OCI-LY7 (cell line): ENCODE measurements at regions not wholly inside any gene's neighbourhood (a gene's known extent, or its start where the extent isn't known, plus 50 kb on each side); places are given as distances from the start of the nearest gene placed in this dataset.
"Not testable (repeated sequence)": the region's sequence is repeated elsewhere in the genome, so short reads cannot be mapped to it uniquely, and the experiment has no call there.

ENCODE experiments used
- BruUV-seq: library from RNA; stranded (reverse); fragments of 400-500 nt; replicated peaks from 2 replicates; lab custom pipeline; 2021; lab: Mats Ljungman, UMichigan
- CTCF ChIA-PET: fragments of 300-600 bp; sonication (Branson Sonifier 250); formaldehyde crosslinking; loops from one replicate; lab custom pipeline; 2022; ENCODE audit warnings: antibody characterized with exemption; ENCODE audit not compliant: unreplicated experiment; lab: Charles Lee
- POLR2A ChIA-PET: fragments of 300-600 bp; sonication (Branson Sonifier 250); formaldehyde crosslinking; loops from one replicate; lab custom pipeline; 2022; ENCODE audit warnings: antibody characterized with exemption; lab: Charles Lee
- DNase-seq: peaks from one replicate; pipeline ENCODE4 v3.0.0-alpha.2; 2015; ENCODE audit warnings: low spot score
- H2AFZ ChIP-seq: fragments of 200-600 bp; sonication (generic), shearing (Covaris generic); 2 replicates; pipeline ENCODE4 v1.6.1; 2014; ENCODE audit warnings: mild to moderate bottlenecking, antibody characterized with exemption, low read length, moderate library complexity
- H3K27ac ChIP-seq: fragments of 200-600 bp; sonication (generic); 2 replicates; pipeline ENCODE4 v1.5.1; 2014; ENCODE audit warnings: mixed run types, low read depth, mild to moderate bottlenecking, moderate library complexity, low read length, inconsistent platforms; ENCODE audit not compliant: poor library complexity, severe bottlenecking
- H3K36me3 ChIP-seq: fragments of 200-600 bp; sonication (generic); 2 replicates; pipeline ENCODE4 v1.6.1; 2014; ENCODE audit warnings: mild to moderate bottlenecking, antibody characterized with exemption, low read length, moderate library complexity, mixed read lengths; ENCODE audit not compliant: insufficient read depth
- H3K4me1 ChIP-seq: fragments of 200-600 bp; sonication (generic); 2 replicates; pipeline ENCODE4 v1.5.1; 2014; ENCODE audit warnings: mild to moderate bottlenecking, low read length; ENCODE audit not compliant: insufficient read depth, poor library complexity, severe bottlenecking
- H3K4me2 ChIP-seq: fragments of 200-600 bp; sonication (generic); 2 replicates; pipeline ENCODE4 v1.6.1; 2014; ENCODE audit warnings: mild to moderate bottlenecking, low read length
- H3K4me3 ChIP-seq: fragments of 200-600 bp; sonication (generic); 2 replicates; pipeline ENCODE4 v1.5.1; 2014; ENCODE audit warnings: mild to moderate bottlenecking, low read depth, low read length; ENCODE audit not compliant: poor library complexity, severe bottlenecking
- H3K79me2 ChIP-seq: fragments of 200-600 bp; sonication (generic); 2 replicates; pipeline ENCODE4 v1.6.1; 2016; ENCODE audit warnings: low read depth, mild to moderate bottlenecking, low read length, moderate library complexity, mixed read lengths; ENCODE audit not compliant: insufficient read depth
- H3K9me2 ChIP-seq: fragments of 200-600 bp; sonication (generic); 2 replicates; pipeline ENCODE4 v1.6.1; 2016; ENCODE audit warnings: mild to moderate bottlenecking, low read length, mixed read lengths; ENCODE audit not compliant: insufficient read depth
- H3K9me3 ChIP-seq: fragments of 200-600 bp; sonication (generic); 2 replicates; pipeline ENCODE4 v1.6.1; 2014; ENCODE audit warnings: mild to moderate bottlenecking, mixed run types, low read length, mixed read lengths
- H4K20me1 ChIP-seq: fragments of 200-600 bp; sonication (generic); 2 replicates; pipeline ENCODE4 v1.6.1; 2014; ENCODE audit warnings: mild to moderate bottlenecking, antibody characterized with exemption, low read length, moderate library complexity, mixed read lengths; ENCODE audit not compliant: insufficient read depth
- intact Hi-C: fragments of 100-400 bp; cut with micrococcal nuclease; formaldehyde crosslinking; loops from one replicate; pipeline ENCODE4 v1.10.0; 2022; ENCODE audit not compliant: unreplicated experiment

- H3K36me3 ChIP-seq, H3K4me2 ChIP-seq, CTCF ChIA-PET, H3K9me3 ChIP-seq, DNase-seq, H2AFZ ChIP-seq, H3K9me2 ChIP-seq, H3K4me3 ChIP-seq, intact Hi-C loops, POLR2A ChIA-PET, H3K79me2 ChIP-seq, H3K4me1 ChIP-seq, H4K20me1 ChIP-seq, H3K27ac ChIP-seq, BruUV-seq: not testable (repeated sequence)
Observed at GRCh38 chr17:15866015-15866414, 78.9 kb upstream of the ADORA2B start.

- H3K27ac ChIP-seq, H3K9me3 ChIP-seq, BruUV-seq, H3K4me2 ChIP-seq, H4K20me1 ChIP-seq, POLR2A ChIA-PET, H2AFZ ChIP-seq, H3K79me2 ChIP-seq, H3K4me3 ChIP-seq, DNase-seq, H3K4me1 ChIP-seq, intact Hi-C loops, H3K36me3 ChIP-seq, CTCF ChIA-PET, H3K9me2 ChIP-seq: not testable (repeated sequence)
Observed at GRCh38 chr17:15867331-15867730, 77.6 kb upstream of the ADORA2B start.

- H3K9me2 ChIP-seq, BruUV-seq, H4K20me1 ChIP-seq, H3K4me2 ChIP-seq, H3K36me3 ChIP-seq, H3K9me3 ChIP-seq, H3K79me2 ChIP-seq, intact Hi-C loops, DNase-seq, H3K4me1 ChIP-seq, H3K4me3 ChIP-seq, H3K27ac ChIP-seq, H2AFZ ChIP-seq, CTCF ChIA-PET: not testable (repeated sequence)
- POLR2A ChIA-PET = interaction anchor here (0.6 kb wide), 1 partner anchor 39 kb away, joined by 5 read pairs; no protein-coding TSS in a partner anchor
Observed at GRCh38 chr17:15869868-15870267, 75.1 kb upstream of the ADORA2B start.

GRCh38 chr17:15872677-15873076, 72.3 kb upstream of the ADORA2B start:
- CTCF ChIA-PET, DNase-seq, H3K9me2 ChIP-seq, H3K36me3 ChIP-seq, H2AFZ ChIP-seq, H3K4me3 ChIP-seq, H3K4me1 ChIP-seq, H3K4me2 ChIP-seq, intact Hi-C loops, H3K79me2 ChIP-seq, H3K27ac ChIP-seq, BruUV-seq, H3K9me3 ChIP-seq, H4K20me1 ChIP-seq, POLR2A ChIA-PET: not testable (repeated sequence)

GRCh38 chr17:15877882-15878500, 66.9 kb upstream of the ADORA2B start:
- CTCF ChIA-PET, DNase-seq, H4K20me1 ChIP-seq, H3K9me2 ChIP-seq, H3K4me3 ChIP-seq, H3K4me1 ChIP-seq, H3K79me2 ChIP-seq, POLR2A ChIA-PET, H3K9me3 ChIP-seq, H3K27ac ChIP-seq, BruUV-seq, H3K36me3 ChIP-seq, intact Hi-C loops, H3K4me2 ChIP-seq, H2AFZ ChIP-seq: not testable (repeated sequence)
